GM12878 (cell line): ENCODE measurements at regions not wholly inside any gene's neighbourhood (a gene's known extent, or its start where the extent isn't known, plus 50 kb on each side); places are given as distances from the start of the nearest gene placed in this dataset.
"Not testable (repeated sequence)": the region's sequence is repeated elsewhere in the genome, so short reads cannot be mapped to it uniquely, and the experiment has no call there.

Source experiments
- ATAC-seq: fragments of 200-7000 bp; cut with Tn5 transposase; 3 replicates; pipeline ENCODE4 v1.9.1; 2020; ENCODE audit warnings: mild to moderate bottlenecking, moderate library complexity
- BruUV-seq: library from RNA; stranded (reverse); fragments of 400-500 nt; replicated peaks from 2 replicates; lab custom pipeline; 2021; lab: Mats Ljungman, UMichigan
- CTCF ChIA-PET: fragments of 300-600 bp; sonication (Branson Sonifier 250); formaldehyde crosslinking; extraction: SDS; loops from one replicate; lab custom pipeline; 2021; ENCODE audit warnings: inconsistent platforms; lab: Yijun Ruan, JAX
- POLR2A ChIA-PET: fragments of 350-600 bp; formaldehyde crosslinking; extraction: SDS; loops from one replicate; lab custom pipeline; 2021; ENCODE audit warnings: inconsistent platforms; lab: Charles Lee
- RAD21 ChIA-PET: fragments of 300-600 bp; sonication (Branson Sonifier 250); formaldehyde crosslinking; loops from one replicate; lab custom pipeline; 2023; ENCODE audit warnings: antibody characterized with exemption; ENCODE audit not compliant: unreplicated experiment; lab: Charles Lee
- SMC1A ChIA-PET: fragments of 300-600 bp; sonication (Branson Sonifier 250); formaldehyde crosslinking; loops from one replicate; lab custom pipeline; 2023; ENCODE audit not compliant: unreplicated experiment, uncharacterized antibody; lab: Charles Lee
- DNase-seq: peaks from one replicate; pipeline ENCODE4 v3.0.0-alpha.2; 2011; ENCODE audit warnings: low read depth, low spot score
- FAIRE-seq: peaks from 3 replicates; lab custom pipeline; 2011; peaks lifted over from hg19 to GRCh38; lab: Jason Lieb, UNC
- H2AFZ ChIP-seq: 2 replicates; pipeline ENCODE4 v1.6.0; 2011; ENCODE audit warnings: low read depth, low read length, control low read depth; ENCODE audit not compliant: control insufficient read depth
- H3K27ac ChIP-seq: 2 replicates; pipeline ENCODE4 v1.5.1; 2011; ENCODE audit warnings: control low read depth; ENCODE audit not compliant: control insufficient read depth, insufficient read depth
- H3K27me3 ChIP-seq, 2 experiments: replicated peaks in 1 of 2; 2 replicates each; pipeline versions ENCODE4 v1.6.0 to v1.6.1; 2011; ENCODE audit warnings: low read length in 1 of 2; ENCODE audit not compliant: control insufficient read depth in 2 of 2, insufficient read depth in 2 of 2
- H3K36me3 ChIP-seq, 2 experiments: 2 replicates each; pipeline ENCODE4 v1.5.1; 2011; ENCODE audit warnings: low read length in 1 of 2; ENCODE audit not compliant: control insufficient read depth in 2 of 2, insufficient read depth in 2 of 2
- H3K4me1 ChIP-seq: 2 replicates; pipeline ENCODE4 v1.6.1; 2011; ENCODE audit warnings: mild to moderate bottlenecking, low read length, moderate library complexity, mixed read lengths; ENCODE audit not compliant: control insufficient read depth, insufficient read depth
- H3K4me2 ChIP-seq: 2 replicates; pipeline ENCODE4 v1.6.0; 2011; ENCODE audit warnings: control low read depth; ENCODE audit not compliant: control insufficient read depth, insufficient read depth
- H3K4me3 ChIP-seq: fragments of 200-600 bp; sonication (generic); 2 replicates; pipeline ENCODE4 v1.5.1; 2016
- H3K79me2 ChIP-seq: 2 replicates; pipeline ENCODE4 v1.6.0; 2011; ENCODE audit warnings: low read length; ENCODE audit not compliant: control insufficient read depth, insufficient read depth
- H3K9ac ChIP-seq: 2 replicates; pipeline ENCODE4 v1.8.0; 2011; ENCODE audit warnings: low read length, control low read depth, mixed read lengths; ENCODE audit not compliant: control insufficient read depth, insufficient read depth
- H3K9me3 ChIP-seq: replicated peaks from 3 replicates; pipeline ENCODE4 v1.5.1; 2011; ENCODE audit warnings: mild to moderate bottlenecking, low read length; ENCODE audit not compliant: control insufficient read depth, insufficient read depth
- H4K20me1 ChIP-seq: 2 replicates; pipeline ENCODE4 v1.6.0; 2011; ENCODE audit not compliant: control insufficient read depth, insufficient read depth
- WGBS: methylation state at CpG from one replicate; pipeline ENCODE4 v1.1.6; 2016; ENCODE audit warnings: low lambda C conversion rate; ENCODE audit not compliant: insufficient replicate concordance, insufficient coverage; ENCODE audit errors: missing lambda C conversion rate; 5-methylcytosine and 5-hydroxymethylcytosine counted together
- in situ Hi-C: fragments of 300-500 bp; cut with MboI; formaldehyde crosslinking; loops from 9 replicates; pipeline ENCODE4 v1.14.3; 2018; ENCODE audit warnings: mixed read lengths
- intact Hi-C: fragments of 100-400 bp; cut with micrococcal nuclease; formaldehyde crosslinking; loops from one replicate; pipeline ENCODE4 v1.14.2; 2022; ENCODE audit not compliant: unreplicated experiment

GRCh38 chr16:88225640-88226230, 157.0 kb upstream of the ZNF469 start:
- H3K36me3 ChIP-seq, H2AFZ ChIP-seq, BruUV-seq, H3K27me3 ChIP-seq, FAIRE-seq, H3K79me2 ChIP-seq, H3K4me2 ChIP-seq, H3K9ac ChIP-seq, SMC1A ChIA-PET, H3K9me3 ChIP-seq, H3K27ac ChIP-seq, in situ Hi-C loops, RAD21 ChIA-PET, intact Hi-C loops, DNase-seq, H4K20me1 ChIP-seq, CTCF ChIA-PET, H3K4me3 ChIP-seq, H3K4me1 ChIP-seq, ATAC-seq, POLR2A ChIA-PET: not testable (repeated sequence)
- WGBS, result 26% methylated on average over 10 of the region's 10 CpGs

DNA sequence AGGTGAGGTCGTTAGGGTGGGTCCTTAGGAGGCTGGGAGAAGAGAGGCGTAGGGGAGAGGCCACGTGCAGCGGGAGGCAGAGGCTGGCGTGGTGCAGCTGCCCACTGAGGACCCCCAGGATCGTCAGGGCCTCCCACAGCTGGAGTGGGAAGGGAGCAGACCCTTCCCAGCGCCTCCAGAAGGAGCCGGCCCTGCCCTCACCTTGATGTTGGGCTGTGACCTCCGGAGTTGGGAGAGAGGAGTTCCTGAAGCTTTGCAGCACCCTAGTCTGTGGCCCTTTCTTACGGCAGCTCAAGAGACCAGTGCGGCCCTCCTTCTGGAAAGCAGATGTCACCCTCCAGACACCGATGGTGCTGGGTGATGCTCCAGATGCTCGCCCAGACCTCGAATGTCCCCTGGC, 156.5 kb upstream of the ZNF469 start:
- BruUV-seq, H3K4me2 ChIP-seq, H2AFZ ChIP-seq, H3K79me2 ChIP-seq, H3K9ac ChIP-seq, ATAC-seq, H3K4me1 ChIP-seq, H3K4me3 ChIP-seq, RAD21 ChIA-PET, DNase-seq, CTCF ChIA-PET, FAIRE-seq, H3K27me3 ChIP-seq, in situ Hi-C loops, H4K20me1 ChIP-seq, H3K27ac ChIP-seq, H3K36me3 ChIP-seq, SMC1A ChIA-PET, POLR2A ChIA-PET, H3K9me3 ChIP-seq, intact Hi-C loops: not testable (repeated sequence)
- 59% methylated on average over 8 of the region's 14 CpGs for WGBS

- H3K9me3 ChIP-seq, BruUV-seq, DNase-seq, POLR2A ChIA-PET, H3K36me3 ChIP-seq, CTCF ChIA-PET, in situ Hi-C loops, SMC1A ChIA-PET, H3K4me2 ChIP-seq, H3K27me3 ChIP-seq, RAD21 ChIA-PET, H3K27ac ChIP-seq, intact Hi-C loops, H2AFZ ChIP-seq, H3K79me2 ChIP-seq, FAIRE-seq, H4K20me1 ChIP-seq, H3K9ac ChIP-seq, ATAC-seq, H3K4me1 ChIP-seq, H3K4me3 ChIP-seq: not testable (repeated sequence)
- WGBS, result 13% methylated on average over 9 of the region's 35 CpGs
Measured at GRCh38 chr16:88227026-88227721, 155.6 kb upstream of the ZNF469 start.

GRCh38 chr16:88227722-88228482, 154.9 kb upstream of the ZNF469 start:
- WGBS, result 47% methylated on average over 26 of the region's 36 CpGs
- H3K27ac ChIP-seq, H3K27me3 ChIP-seq, H3K4me1 ChIP-seq, H3K9me3 ChIP-seq, H3K36me3 ChIP-seq, SMC1A ChIA-PET, FAIRE-seq, H4K20me1 ChIP-seq, RAD21 ChIA-PET, DNase-seq, POLR2A ChIA-PET, BruUV-seq, in situ Hi-C loops, H3K4me2 ChIP-seq, intact Hi-C loops, CTCF ChIA-PET, H3K9ac ChIP-seq, ATAC-seq, H3K79me2 ChIP-seq, H2AFZ ChIP-seq, H3K4me3 ChIP-seq: not testable (repeated sequence)
